ENCODE measurements at regions not wholly inside any gene's neighbourhood (a gene's known extent, or its start where the extent isn't known, plus 50 kb on each side); places are given as distances from the start of the nearest gene placed in this dataset.

- H3K4me3 ChIP-seq (ENCODE audit: low read length in 3 of 3) = no peak overlapping the region
- H3K4me1 ChIP-seq (ENCODE audit: control insufficient read depth in 3 of 3, insufficient read depth in 3 of 3, low read length in 3 of 3) = no peaks in the 10 kb centered on the region
- no peaks in the 10 kb centered on the region for H3K36me3 ChIP-seq (ENCODE audit: control insufficient read depth in 3 of 3, insufficient read depth in 3 of 3, low read length in 3 of 3)
- no peak overlapping the region for H3K27ac ChIP-seq (ENCODE audit: low read depth, low read length)
- H3K9ac ChIP-seq (ENCODE audit: low read depth in 1 of 3, low read length in 3 of 3) = no peak overlapping the region
- no peaks in the 10 kb centered on the region for H3K9me3 ChIP-seq (ENCODE audit: control insufficient read depth in 3 of 3, low read length in 3 of 3)
- H3K27me3 ChIP-seq (ENCODE audit: control insufficient read depth in 3 of 3, insufficient read depth in 3 of 3, low read length in 3 of 3) = no peaks in the 10 kb centered on the region
Observed at GRCh38 chr15:46676233-46677206, 1040.8 kb upstream of the SEMA6D start.

- H3K4me3 ChIP-seq (ENCODE audit: low read length in 3 of 3) = no peak overlapping the region
- H3K9me3 ChIP-seq (ENCODE audit: control insufficient read depth in 3 of 3, low read length in 3 of 3) = no peaks in the 10 kb centered on the region
- no peak overlapping the region for H3K9ac ChIP-seq (ENCODE audit: low read depth in 1 of 3, low read length in 3 of 3)
- no peaks in the 10 kb centered on the region for H3K36me3 ChIP-seq (ENCODE audit: control insufficient read depth in 3 of 3, insufficient read depth in 3 of 3, low read length in 3 of 3)
- no peaks in the 10 kb centered on the region for H3K4me1 ChIP-seq (ENCODE audit: control insufficient read depth in 3 of 3, insufficient read depth in 3 of 3, low read length in 3 of 3)
- H3K27ac ChIP-seq (ENCODE audit: low read depth, low read length) = no peak overlapping the region
- no peaks in the 10 kb centered on the region for H3K27me3 ChIP-seq (ENCODE audit: control insufficient read depth in 3 of 3, insufficient read depth in 3 of 3, low read length in 3 of 3)
Observed at GRCh38 chr15:46677491-46677890, 1039.8 kb upstream of the SEMA6D start.

DNA sequence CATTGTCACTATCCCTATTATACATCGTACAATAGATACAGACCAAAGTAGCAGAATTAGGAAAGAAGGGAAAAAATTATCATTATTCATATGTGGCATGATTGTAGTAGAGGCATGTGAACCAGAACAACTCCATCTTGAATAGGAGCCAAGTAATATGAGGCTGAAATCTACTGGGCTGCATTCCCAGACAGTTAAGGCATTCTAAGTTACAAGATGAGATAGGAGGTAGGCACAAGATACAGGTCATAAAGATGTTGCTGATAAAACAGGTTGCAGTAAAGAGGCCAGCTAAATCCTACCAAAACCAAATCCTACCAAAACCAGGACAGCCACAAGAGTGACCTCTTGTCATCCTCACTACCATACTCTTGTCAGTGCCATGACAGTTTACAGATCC, 1035.4 kb upstream of the SEMA6D start:
- Histone ChIP-seq H3K4me3 (ENCODE audit: low read length in 3 of 3) (no peak overlapping the region), H3K36me3 (ENCODE audit: control insufficient read depth in 3 of 3, insufficient read depth in 3 of 3, low read length in 3 of 3) (no peaks in the 10 kb centered on the region), H3K27me3 (ENCODE audit: control insufficient read depth in 3 of 3, insufficient read depth in 3 of 3, low read length in 3 of 3) (no peaks in the 10 kb centered on the region), H3K9me3 (ENCODE audit: control insufficient read depth in 3 of 3, low read length in 3 of 3) (no peaks in the 10 kb centered on the region), H3K9ac (ENCODE audit: low read depth in 1 of 3, low read length in 3 of 3) (no peak overlapping the region), H3K27ac (ENCODE audit: low read depth, low read length) (no peak overlapping the region), H3K4me1 (ENCODE audit: control insufficient read depth in 3 of 3, insufficient read depth in 3 of 3, low read length in 3 of 3) (no peaks in the 10 kb centered on the region)

DNA sequence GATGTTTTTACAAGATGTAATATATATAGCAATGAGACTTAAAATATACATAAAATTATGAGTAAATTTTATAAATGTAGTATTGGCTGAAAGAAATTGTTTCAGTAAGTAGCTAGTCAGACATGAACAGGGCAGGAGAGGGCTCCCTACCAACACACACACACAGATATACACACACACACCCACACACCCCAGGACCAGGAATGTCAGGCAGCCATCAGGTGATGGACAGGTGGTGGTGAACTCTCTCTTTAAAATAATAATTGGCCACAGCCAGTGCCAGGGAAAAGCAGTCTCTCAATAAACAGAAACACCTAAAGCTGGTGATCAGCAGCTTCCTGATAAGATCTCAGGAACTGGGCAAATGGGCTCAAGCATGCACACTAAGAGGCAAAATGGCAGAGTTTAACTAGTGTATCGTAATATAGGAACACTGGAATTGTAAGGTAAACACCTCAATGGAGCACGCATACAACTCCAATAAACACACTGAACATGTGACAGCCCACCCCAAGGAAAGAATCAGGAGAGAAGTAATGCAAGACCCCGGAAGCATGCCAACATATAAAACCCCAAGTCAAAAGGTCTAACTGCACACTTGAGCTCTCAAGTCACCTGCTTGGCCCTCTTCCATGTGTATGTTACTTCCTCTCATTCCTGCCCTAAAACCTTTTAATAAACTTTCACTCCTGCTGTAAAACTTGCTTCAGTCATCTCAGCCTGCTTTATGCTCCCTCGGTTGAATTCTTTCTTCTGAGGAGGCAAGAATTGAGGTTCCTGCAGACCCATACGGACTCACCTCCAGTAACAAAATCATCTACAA, 1034.1 kb upstream of the SEMA6D start:
- H3K9ac ChIP-seq (ENCODE audit: low read depth in 1 of 3, low read length in 3 of 3) = no peak overlapping the region
- no peak overlapping the region for H3K4me3 ChIP-seq (ENCODE audit: low read length in 3 of 3)
- H3K27ac ChIP-seq (ENCODE audit: low read depth, low read length) = no peak overlapping the region
- H3K27me3 ChIP-seq (ENCODE audit: control insufficient read depth in 3 of 3, insufficient read depth in 3 of 3, low read length in 3 of 3) = no peaks in the 10 kb centered on the region
- no peaks in the 10 kb centered on the region for H3K4me1 ChIP-seq (ENCODE audit: control insufficient read depth in 3 of 3, insufficient read depth in 3 of 3, low read length in 3 of 3)
- no peaks in the 10 kb centered on the region for H3K9me3 ChIP-seq (ENCODE audit: control insufficient read depth in 3 of 3, low read length in 3 of 3)
- H3K36me3 ChIP-seq (ENCODE audit: control insufficient read depth in 3 of 3, insufficient read depth in 3 of 3, low read length in 3 of 3) = no peaks in the 10 kb centered on the region

GRCh38 chr15:46685096-46685495, 1032.2 kb upstream of the SEMA6D start:
- Histone ChIP-seq H3K9ac (ENCODE audit: low read depth in 1 of 3, low read length in 3 of 3) (no peak overlapping the region), H3K4me3 (ENCODE audit: low read length in 3 of 3) (no peak overlapping the region), H3K27me3 (ENCODE audit: control insufficient read depth in 3 of 3, insufficient read depth in 3 of 3, low read length in 3 of 3) (no peaks in the 10 kb centered on the region), H3K27ac (ENCODE audit: low read depth, low read length) (no peak overlapping the region), H3K4me1 (ENCODE audit: control insufficient read depth in 3 of 3, insufficient read depth in 3 of 3, low read length in 3 of 3) (no peaks in the 10 kb centered on the region), H3K9me3 (ENCODE audit: control insufficient read depth in 3 of 3, low read length in 3 of 3) (no peaks in the 10 kb centered on the region), H3K36me3 (ENCODE audit: control insufficient read depth in 3 of 3, insufficient read depth in 3 of 3, low read length in 3 of 3) (no peaks in the 10 kb centered on the region)

DNA sequence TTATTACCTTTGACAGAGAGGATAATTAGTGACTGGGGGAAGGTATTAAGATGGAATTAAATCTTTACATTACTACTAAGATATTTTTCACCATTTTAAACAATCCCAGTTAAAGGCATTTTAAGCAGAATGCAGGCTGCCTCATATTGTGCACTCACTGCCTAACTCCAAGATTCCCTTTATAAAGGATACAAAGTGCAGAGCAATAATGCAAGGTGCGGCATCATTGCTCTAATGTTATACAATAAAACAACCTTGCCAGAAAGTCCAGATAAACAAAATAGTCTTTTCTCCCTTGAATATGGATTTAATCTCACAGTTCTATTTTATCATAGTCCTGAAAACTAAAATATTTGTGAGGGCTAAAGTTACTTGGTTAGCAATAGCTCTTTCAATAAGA, 1031.6 kb upstream of the SEMA6D start:
- H3K4me1 ChIP-seq (ENCODE audit: control insufficient read depth in 3 of 3, insufficient read depth in 3 of 3, low read length in 3 of 3) = no peaks in the 10 kb centered on the region
- H3K27ac ChIP-seq (ENCODE audit: low read depth, low read length) = no peak overlapping the region
- no peak overlapping the region for H3K9ac ChIP-seq (ENCODE audit: low read depth in 1 of 3, low read length in 3 of 3)
- no peak overlapping the region for H3K4me3 ChIP-seq (ENCODE audit: low read length in 3 of 3)
- H3K9me3 ChIP-seq (ENCODE audit: control insufficient read depth in 3 of 3, low read length in 3 of 3) = no peaks in the 10 kb centered on the region
- H3K36me3 ChIP-seq (ENCODE audit: control insufficient read depth in 3 of 3, insufficient read depth in 3 of 3, low read length in 3 of 3) = no peaks in the 10 kb centered on the region
- H3K27me3 ChIP-seq (ENCODE audit: control insufficient read depth in 3 of 3, insufficient read depth in 3 of 3, low read length in 3 of 3) = no peaks in the 10 kb centered on the region

GRCh38 chr15:46696281-46696680, 1021.0 kb upstream of the SEMA6D start:
- Histone ChIP-seq H3K27ac (ENCODE audit: low read depth, low read length) (no peak overlapping the region), H3K36me3 (ENCODE audit: control insufficient read depth in 3 of 3, insufficient read depth in 3 of 3, low read length in 3 of 3) (no peaks in the 10 kb centered on the region), H3K9ac (ENCODE audit: low read depth in 1 of 3, low read length in 3 of 3) (no peak overlapping the region), H3K9me3 (ENCODE audit: control insufficient read depth in 3 of 3, low read length in 3 of 3) (no peaks in the 10 kb centered on the region), H3K4me3 (ENCODE audit: low read length in 3 of 3) (no peak overlapping the region), H3K4me1 (ENCODE audit: control insufficient read depth in 3 of 3, insufficient read depth in 3 of 3, low read length in 3 of 3) (no peaks in the 10 kb centered on the region), H3K27me3 (ENCODE audit: control insufficient read depth in 3 of 3, insufficient read depth in 3 of 3, low read length in 3 of 3) (no peaks in the 10 kb centered on the region)

DNA sequence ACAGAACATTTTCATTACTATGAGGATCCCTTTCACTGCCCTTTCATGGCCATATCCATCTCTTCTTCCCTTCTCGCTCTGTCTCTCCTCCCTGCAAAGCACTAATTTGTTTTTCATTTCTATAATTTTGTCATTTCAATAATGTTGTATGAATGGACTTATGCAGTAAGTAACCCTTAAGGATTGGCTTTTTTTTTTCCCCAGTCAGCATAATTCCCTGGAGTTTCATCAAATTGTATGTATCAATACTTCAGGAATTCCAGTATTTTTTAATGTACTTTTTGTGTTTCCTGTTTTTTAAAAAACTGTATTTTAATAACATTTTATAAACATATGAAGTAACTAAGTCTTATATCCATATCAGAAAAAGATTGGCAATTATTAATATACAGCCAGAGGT, 1016.0 kb upstream of the SEMA6D start:
- no peaks in the 10 kb centered on the region for H3K27me3 ChIP-seq (ENCODE audit: control insufficient read depth in 3 of 3, insufficient read depth in 3 of 3, low read length in 3 of 3)
- peaks cover 0 to 5% (median 0%) of the 10 kb centered on the region in 3 donors for H3K9me3 ChIP-seq (ENCODE audit: control insufficient read depth in 3 of 3, low read length in 3 of 3)
- H3K9ac ChIP-seq (ENCODE audit: low read depth in 1 of 3, low read length in 3 of 3) = no peak overlapping the region
- no peaks in the 10 kb centered on the region for H3K4me1 ChIP-seq (ENCODE audit: control insufficient read depth in 3 of 3, insufficient read depth in 3 of 3, low read length in 3 of 3)
- H3K4me3 ChIP-seq (ENCODE audit: low read length in 3 of 3) = no peak overlapping the region
- no peaks in the 10 kb centered on the region for H3K36me3 ChIP-seq (ENCODE audit: control insufficient read depth in 3 of 3, insufficient read depth in 3 of 3, low read length in 3 of 3)
- no peak overlapping the region for H3K27ac ChIP-seq (ENCODE audit: low read depth, low read length)

GRCh38 chr15:46701896-46702295, 1015.4 kb upstream of the SEMA6D start:
- Histone ChIP-seq H3K4me3 (ENCODE audit: low read length in 3 of 3) (no peak overlapping the region), H3K9ac (ENCODE audit: low read depth in 1 of 3, low read length in 3 of 3) (no peak overlapping the region), H3K9me3 (ENCODE audit: control insufficient read depth in 3 of 3, low read length in 3 of 3) (peaks cover 0 to 5% (median 0%) of the 10 kb centered on the region in 3 donors), H3K27ac (ENCODE audit: low read depth, low read length) (no peak overlapping the region), H3K27me3 (ENCODE audit: control insufficient read depth in 3 of 3, insufficient read depth in 3 of 3, low read length in 3 of 3) (no peaks in the 10 kb centered on the region), H3K4me1 (ENCODE audit: control insufficient read depth in 3 of 3, insufficient read depth in 3 of 3, low read length in 3 of 3) (no peaks in the 10 kb centered on the region), H3K36me3 (ENCODE audit: control insufficient read depth in 3 of 3, insufficient read depth in 3 of 3, low read length in 3 of 3) (no peaks in the 10 kb centered on the region)
